Uterus (tissue), 3 donors: ENCODE measurements at regions not wholly inside any gene's neighbourhood (a gene's known extent, or its start where the extent isn't known, plus 50 kb on each side); places are given as distances from the start of the nearest gene placed in this dataset.
"Not testable (repeated sequence)": the region's sequence is repeated elsewhere in the genome, so short reads cannot be mapped to it uniquely, and the experiment has no call there.

Experiments used
- DNase-seq, 2 donors: peaks; one replicate each; pipeline ENCODE4 v3.0.0-alpha.2; 2019 to 2020
- H3K27ac ChIP-seq, 2 donors: fragments of 200-600 bp; sonication (generic); 1 replicate in 1 of 2; 2 replicates in 1 of 2; pipeline ENCODE4 v1.5.1; 2016 to 2018
- H3K27me3 ChIP-seq, 2 donors: fragments of 200-600 bp; sonication (generic); one replicate each; pipeline ENCODE4 v1.5.1; 2018 to 2019; ENCODE audit warnings: control low read depth in 1 of 2
- H3K36me3 ChIP-seq, 2 donors: fragments of 200-600 bp; sonication (generic); one replicate each; pipeline ENCODE4 v1.5.1; 2019; ENCODE audit warnings: control low read depth in 1 of 2
- H3K4me1 ChIP-seq, 2 donors: fragments of 200-600 bp; sonication (generic); one replicate each; pipeline ENCODE4 v1.5.1; 2018 to 2019; ENCODE audit warnings: control low read depth in 1 of 2
- H3K4me3 ChIP-seq, 2 donors: fragments of 200-600 bp; sonication (generic); 1 replicate in 1 of 2; 2 replicates in 1 of 2; pipeline ENCODE4 v1.5.1; 2018 to 2019; ENCODE audit warnings: mild to moderate bottlenecking in 1 of 2
- H3K9me3 ChIP-seq, 2 donors: fragments of 200-600 bp; sonication (generic); one replicate each; pipeline ENCODE4 v1.5.1; 2019; ENCODE audit warnings: control low read depth in 1 of 2
- CTCF ChIP-seq, 4 experiments: fragments of 200-600 bp in 2 of 4; fragments of 450-650 bp in 2 of 4; sonication (generic) in 2 of 4; IDR thresholded peaks; one replicate each; pipeline ENCODE4 v1.5.1; 2016 to 2019; ENCODE audit warnings: antibody characterized with exemption in 4 of 4, mild to moderate bottlenecking in 2 of 4, moderate library complexity in 1 of 4
- POLR2A ChIP-seq, 2 donors: fragments of 450-650 bp; IDR thresholded peaks; one replicate each; pipeline ENCODE4 v1.6.1; 2016; ENCODE audit warnings: antibody characterized with exemption in 2 of 2, mild to moderate bottlenecking in 1 of 2, moderate library complexity in 1 of 2
- intact Hi-C: fragments of 100-400 bp; cut with DNase I; formaldehyde crosslinking; loops from one replicate; pipeline ENCODE4 v1.15.1; 2023; ENCODE audit warnings: low total_unique reads
- donor health status: DM: yes; HTN: yes; CAD: no.

GRCh38 chrX:1027133-1027532 is 185.3 kb downstream of the CRLF2 start:
- intact Hi-C loops = no loop called here
- H3K36me3 ChIP-seq = no peaks in the 10 kb centered on the region

GRCh38 chrX:1026263-1027015 is 186.0 kb downstream of the CRLF2 start:
- Histone ChIP-seq H3K4me1 (no peaks in the 10 kb centered on the region), H3K4me3 (no peak overlapping the region), H3K36me3 (no peaks in the 10 kb centered on the region), H3K9me3 (peaks cover 0 to 4% of the 10 kb centered on the region in 2 donors), H3K27me3 (no peaks in the 10 kb centered on the region), H3K27ac (no peak overlapping the region)
- TF ChIP-seq POLR2A (IDR thresholded peaks at IDR 0.05) (no peak), CTCF (IDR thresholded peaks at IDR 0.05) (no peak)
- intact Hi-C loops = no loop called here
- no peak for DNase-seq

More at GRCh38 chrX:1027133-1027532, 185.3 kb downstream of the CRLF2 start:
- H3K27me3 ChIP-seq = no peaks in the 10 kb centered on the region
- TF ChIP-seq POLR2A (IDR thresholded peaks at IDR 0.05) (no peak), CTCF (IDR thresholded peaks at IDR 0.05) (no peak)
- no peak for DNase-seq
- H3K4me1 ChIP-seq = no peaks in the 10 kb centered on the region
- no peaks in the 10 kb centered on the region for H3K9me3 ChIP-seq
- no peak overlapping the region for H3K27ac ChIP-seq
- H3K4me3 ChIP-seq = no peak overlapping the region

- TF ChIP-seq POLR2A (IDR thresholded peaks at IDR 0.05) = no peak
- no peak for TF ChIP-seq CTCF (IDR thresholded peaks at IDR 0.05)
- Histone ChIP-seq H3K4me3 (no peak overlapping the region), H3K36me3 (no peaks in the 10 kb centered on the region), H3K27ac (no peak overlapping the region), H3K27me3 (no peaks in the 10 kb centered on the region), H3K4me1 (no peaks in the 10 kb centered on the region), H3K9me3 (peaks cover 0 to 11% of the 10 kb centered on the region in 2 donors)
- intact Hi-C loops = no loop called here
- DNase-seq = no peak
These were observed 187.0 kb downstream of the CRLF2 start for GRCh38 chrX:1025413-1025812.

GRCh38 chrX:1023676-1024075 is 188.8 kb downstream of the CRLF2 start:
- Histone ChIP-seq H3K4me1 (no peaks in the 10 kb centered on the region), H3K27me3 (no peaks in the 10 kb centered on the region), H3K27ac (no peak overlapping the region), H3K9me3 (peaks cover 0 to 11% of the 10 kb centered on the region in 2 donors), H3K36me3 (no peaks in the 10 kb centered on the region), H3K4me3 (no peak overlapping the region)
- intact Hi-C loops = no loop called here
- TF ChIP-seq CTCF (IDR thresholded peaks at IDR 0.05) (no peak), POLR2A (IDR thresholded peaks at IDR 0.05) (no peak)
- no peak for DNase-seq

GRCh38 chrX:1021314-1021993 is 191.0 kb downstream of the CRLF2 start:
- H3K4me1 ChIP-seq, H3K4me3 ChIP-seq, intact Hi-C loops, H3K27ac ChIP-seq, DNase-seq, H3K36me3 ChIP-seq, H3K27me3 ChIP-seq: not testable (repeated sequence)
- H3K9me3 ChIP-seq = peaks cover 0 to 11% of the 10 kb centered on the region in 2 donors
